ENCODE measurements at regions not wholly inside any gene's neighbourhood (a gene's known extent, or its start where the extent isn't known, plus 50 kb on each side); places are given as distances from the start of the nearest gene placed in this dataset.

DNA sequence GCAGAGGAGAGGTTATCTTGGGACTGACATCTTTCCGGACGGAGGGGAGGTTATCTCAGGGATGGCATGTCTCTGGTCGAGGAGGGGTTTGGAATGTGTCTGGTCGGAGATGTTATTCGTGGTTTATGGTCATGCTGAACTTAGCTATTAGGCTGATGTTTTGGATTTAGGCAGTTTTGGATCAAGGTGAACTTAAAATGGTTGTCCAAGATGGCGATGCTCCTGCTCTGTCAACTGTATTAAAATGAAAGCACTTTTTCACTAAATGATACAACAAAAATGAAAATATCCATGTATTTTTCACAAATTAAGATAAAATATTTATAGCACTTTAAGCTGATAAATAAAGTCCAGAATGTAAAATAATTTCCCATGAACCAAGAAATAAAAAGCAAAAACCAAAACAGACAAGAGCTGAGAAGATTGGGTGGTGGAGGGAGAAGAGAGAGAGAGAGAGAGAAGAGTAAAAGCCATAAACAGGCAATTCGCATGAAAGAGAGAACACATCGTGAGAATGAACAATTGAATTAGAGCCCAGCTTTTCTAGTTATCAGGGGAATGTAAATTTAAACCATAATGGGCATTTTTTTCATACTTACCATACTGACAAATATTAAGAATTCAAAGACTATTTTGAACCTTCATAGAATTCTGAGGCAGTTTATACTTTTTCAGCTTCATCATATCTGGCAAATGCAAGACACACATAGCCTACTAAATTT lies 2236.0 kb upstream of the AGA start:
- TF ChIP-seq, protein P1, sequence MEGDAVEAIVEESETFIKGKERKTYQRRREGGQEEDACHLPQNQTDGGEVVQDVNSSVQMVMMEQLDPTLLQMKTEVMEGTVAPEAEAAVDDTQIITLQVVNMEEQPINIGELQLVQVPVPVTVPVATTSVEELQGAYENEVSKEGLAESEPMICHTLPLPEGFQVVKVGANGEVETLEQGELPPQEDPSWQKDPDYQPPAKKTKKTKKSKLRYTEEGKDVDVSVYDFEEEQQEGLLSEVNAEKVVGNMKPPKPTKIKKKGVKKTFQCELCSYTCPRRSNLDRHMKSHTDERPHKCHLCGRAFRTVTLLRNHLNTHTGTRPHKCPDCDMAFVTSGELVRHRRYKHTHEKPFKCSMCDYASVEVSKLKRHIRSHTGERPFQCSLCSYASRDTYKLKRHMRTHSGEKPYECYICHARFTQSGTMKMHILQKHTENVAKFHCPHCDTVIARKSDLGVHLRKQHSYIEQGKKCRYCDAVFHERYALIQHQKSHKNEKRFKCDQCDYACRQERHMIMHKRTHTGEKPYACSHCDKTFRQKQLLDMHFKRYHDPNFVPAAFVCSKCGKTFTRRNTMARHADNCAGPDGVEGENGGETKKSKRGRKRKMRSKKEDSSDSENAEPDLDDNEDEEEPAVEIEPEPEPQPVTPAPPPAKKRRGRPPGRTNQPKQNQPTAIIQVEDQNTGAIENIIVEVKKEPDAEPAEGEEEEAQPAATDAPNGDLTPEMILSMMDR (IDR thresholded peaks at IDR 0.05 in 8 of 11, conservative IDR thresholded peaks at IDR 0.05 in 3 of 11) = no peak
- TF ChIP-seq POLR2A (IDR thresholded peaks at IDR 0.05) = no peak
